K562 (cell line): ENCODE measurements at regions not wholly inside any gene's neighbourhood (a gene's known extent, or its start where the extent isn't known, plus 50 kb on each side); places are given as distances from the start of the nearest gene placed in this dataset.

Experiments used
- ATAC-seq: fragments of 200-7000 bp; cut with Tn5 transposase; 3 replicates; pipeline ENCODE4 v1.9.1; 2020; ENCODE audit warnings: moderate library complexity
- BruUV-seq: library from RNA; stranded (reverse); fragments of 400-500 nt; replicated peaks from 2 replicates; lab custom pipeline; 2021; lab: Mats Ljungman, UMichigan
- CTCF ChIA-PET: fragments of 300-600 bp; formaldehyde crosslinking; extraction: SDS; loops from one replicate; lab custom pipeline; 2021; ENCODE audit warnings: low intra/inter-chr PET ratio; lab: Yijun Ruan, JAX
- POLR2A ChIA-PET: fragments of 300-600, 350-650 bp; sonication (Branson Sonifier 250); formaldehyde crosslinking; extraction: SDS; loops from one replicate; lab custom pipeline; 2021; ENCODE audit warnings: antibody characterized with exemption, inconsistent platforms; lab: Yijun Ruan, JAX
- DNase-seq, 4 experiments: peaks; one replicate each; pipeline versions ENCODE4 v3.0.0 to v3.0.0-alpha.2; 2011 to 2018; ENCODE audit warnings: low spot score in 3 of 4, mixed read lengths in 3 of 4; ENCODE audit errors: extremely low read depth in 1 of 4
- FAIRE-seq: peaks from 2 replicates; lab custom pipeline; 2011; peaks lifted over from hg19 to GRCh38; lab: Jason Lieb, UNC
- H2AFZ ChIP-seq: 2 replicates; pipeline ENCODE4 v1.6.0; 2011; ENCODE audit warnings: low read depth, low read length, control low read depth, inconsistent platforms
- H3K27ac ChIP-seq: fragments of 200-600 bp; 3 replicates; pipeline ENCODE4 v1.8.0; 2011; ENCODE audit warnings: low read depth, mild to moderate bottlenecking, control low read depth, inconsistent platforms, low read length, moderate library complexity, mixed read lengths; ENCODE audit errors: extremely low read depth
- H3K27me3 ChIP-seq, 2 experiments: fragments of 300-600 bp in 1 of 2; 2 replicates in 1 of 2; 3 replicates in 1 of 2; pipeline versions ENCODE4 v1.6.0 to v1.8.0; 2011; ENCODE audit warnings: inconsistent platforms in 2 of 2, low read length in 2 of 2, mild to moderate bottlenecking in 1 of 2, mixed read lengths in 1 of 2, moderate library complexity in 1 of 2; ENCODE audit not compliant: control insufficient read depth in 2 of 2, insufficient read depth in 2 of 2
- H3K36me3 ChIP-seq: fragments of 300-600 bp; 3 replicates; pipeline ENCODE4 v1.8.0; 2011; ENCODE audit warnings: mild to moderate bottlenecking, low read length, inconsistent platforms; ENCODE audit not compliant: control insufficient read depth, insufficient read depth
- H3K4me1 ChIP-seq, 2 experiments: fragments of 200-600 bp in 1 of 2; replicated peaks in 1 of 2; 2 replicates in 1 of 2; 3 replicates in 1 of 2; pipeline versions ENCODE4 v1.5.1 to v1.8.0; 2011; ENCODE audit warnings: inconsistent platforms in 2 of 2, low read length in 2 of 2, mild to moderate bottlenecking in 1 of 2, mixed read lengths in 1 of 2, moderate library complexity in 1 of 2; ENCODE audit not compliant: control insufficient read depth in 2 of 2, insufficient read depth in 2 of 2
- H3K4me2 ChIP-seq: 2 replicates; pipeline ENCODE4 v1.6.1; 2011; ENCODE audit warnings: low read length, control low read depth, inconsistent platforms, mixed read lengths; ENCODE audit not compliant: insufficient read depth
- H3K4me3 ChIP-seq: fragments of 200-600 bp; sonication (generic), shearing (Covaris generic); 2 replicates; pipeline ENCODE4 v1.5.1; 2016; ENCODE audit warnings: control low read depth, inconsistent platforms
- H3K79me2 ChIP-seq: fragments of 200-600 bp; 3 replicates; pipeline ENCODE4 v1.8.0; 2011; ENCODE audit warnings: low read length, inconsistent platforms; ENCODE audit not compliant: control insufficient read depth, insufficient read depth
- H3K9ac ChIP-seq, 2 experiments: 2 replicates each; pipeline versions ENCODE4 v1.6.0 to v1.6.1; 2011; ENCODE audit warnings: low read depth in 2 of 2, low read length in 2 of 2, control low read depth in 1 of 2, inconsistent platforms in 1 of 2, mild to moderate bottlenecking in 1 of 2, mixed read lengths in 1 of 2; ENCODE audit not compliant: insufficient read depth in 1 of 2
- H3K9me1 ChIP-seq: one replicate; pipeline ENCODE4 v1.6.0; 2011; ENCODE audit warnings: inconsistent platforms, mild to moderate bottlenecking, low read length, moderate library complexity; ENCODE audit not compliant: control insufficient read depth, insufficient read depth
- H3K9me3 ChIP-seq: replicated peaks from 2 replicates; pipeline ENCODE4 v1.5.1; 2011; ENCODE audit warnings: low read depth, low read length, inconsistent platforms; ENCODE audit not compliant: control insufficient read depth, insufficient read depth
- H4K20me1 ChIP-seq: replicated peaks from 2 replicates; pipeline ENCODE4 v1.6.1; 2011; ENCODE audit warnings: low read length, inconsistent platforms, mixed read lengths; ENCODE audit not compliant: control insufficient read depth, insufficient read depth
- BRF2 ChIP-seq: IDR thresholded peaks from 3 replicates; pipeline ENCODE4 v1.6.1; 2011; ENCODE audit warnings: borderline replicate concordance, mild to moderate bottlenecking; ENCODE audit not compliant: insufficient read length, insufficient read depth
- CCAR2 ChIP-seq: fragments of 200-400 bp; formaldehyde crosslinking; IDR thresholded peaks from 2 replicates; pipeline ENCODE4 v1.6.1; 2017; ENCODE audit warnings: mild to moderate bottlenecking, low read depth, low read length
- ESRRB ChIP-seq: fragments of 250-450 bp; sonication (Bioruptor Pico); IDR thresholded peaks from 2 replicates; pipeline ENCODE4 v1.5.0; 2020; ENCODE audit warnings: mild to moderate bottlenecking, moderate library complexity, borderline replicate concordance
- IFI16 ChIP-seq: fragments of 250-450 bp; sonication (Bioruptor Pico); IDR thresholded peaks from 2 replicates; pipeline ENCODE4 v2.1.2; 2022; ENCODE audit warnings: mild to moderate bottlenecking, inconsistent platforms
- ILK ChIP-seq: fragments of 450-650 bp; IDR thresholded peaks from 2 replicates; pipeline ENCODE4 v1.6.1; 2016; ENCODE audit warnings: missing genetic modification characterization, low read depth, mild to moderate bottlenecking, missing compliant biosample characterization, moderate library complexity, borderline replicate concordance
- MXD1 ChIP-seq: fragments of 250-450 bp; sonication (Bioruptor Pico); IDR thresholded peaks from 2 replicates; pipeline ENCODE4 v1.8.0; 2021; ENCODE audit warnings: borderline replicate concordance, mild to moderate bottlenecking, moderate library complexity; ENCODE audit not compliant: poor library complexity, severe bottlenecking
- ZBTB11 ChIP-seq, 3 experiments: fragments of 200-800 bp in 1 of 3; fragments of 250-450 bp in 1 of 3; fragments of 450-650 bp in 1 of 3; sonication (Bioruptor Pico) in 1 of 3; sonication (Bioruptor generic) in 1 of 3; formaldehyde crosslinking in 1 of 3; IDR thresholded peaks; 2 replicates each; pipeline versions ENCODE4 v1.6.1 to v1.8.0; 2016 to 2022; ENCODE audit warnings: mild to moderate bottlenecking in 2 of 3, missing genetic modification characterization in 2 of 3, missing compliant biosample characterization in 1 of 3, moderate library complexity in 1 of 3
- ZNF124 ChIP-seq: sonication (generic); formaldehyde crosslinking; IDR thresholded peaks from 2 replicates; pipeline ENCODE4 v1.8.1; 2022; ENCODE audit warnings: missing genetic modification reagents
- WGBS: fragments of 100-300 bp; shearing (Covaris generic); methylation state at CpG from one replicate; pipeline ENCODE4 v1.1.6; 2016; ENCODE audit warnings: low coverage, mixed read lengths; ENCODE audit not compliant: insufficient coverage; ENCODE audit errors: missing lambda C conversion rate; 5-methylcytosine and 5-hydroxymethylcytosine counted together
- in situ Hi-C: fragments of 300-500 bp; cut with MboI; formaldehyde crosslinking; loops from 4 replicates; pipeline ENCODE4 v1.15.0; 2018; ENCODE audit warnings: inconsistent platforms, mixed read lengths
- intact Hi-C: fragments of 100-400 bp; cut with micrococcal nuclease; formaldehyde crosslinking; loops from 2 replicates; pipeline ENCODE4 v1.14.2; 2022

- no peak overlapping the region for H3K4me3 ChIP-seq
- H4K20me1 ChIP-seq = no peaks in the 10 kb centered on the region
- ChIA-PET POLR2A (interaction anchor here (0.7 kb wide), 1 partner anchor 303 kb away, joined by 3 read pairs; no protein-coding TSS in a partner anchor), CTCF (no interaction called here)
- ATAC-seq (no peak), DNase-seq (no peak), FAIRE-seq (no peak)
- H3K4me2 ChIP-seq = no peak overlapping the region
- H3K27me3 ChIP-seq = peaks cover 0 to 5% of the 10 kb centered on the region in 2 experiments; a peak in 1 of 5 replicates
- H3K9me1 ChIP-seq = no peaks in the 10 kb centered on the region
- H3K4me1 ChIP-seq = no peaks in the 10 kb centered on the region
- no TSS peak for BruUV-seq
- H3K36me3 ChIP-seq = no peaks in the 10 kb centered on the region
- no peaks in the 10 kb centered on the region for H3K79me2 ChIP-seq
- intact Hi-C loops = no loop called here
- TF ChIP-seq ILK (tag) (no peak), BRF2 (no peak)
- no peak overlapping the region for H2AFZ ChIP-seq
- in situ Hi-C loops = no loop called here
- H3K9me3 ChIP-seq = no peaks in the 10 kb centered on the region
- H3K27ac ChIP-seq = no peak overlapping the region
- H3K9ac ChIP-seq = no peak overlapping the region
- WGBS = 0% methylated on average over 2 of the region's 2 CpGs
Measured at GRCh38 chr12:25817166-25817565, 141.3 kb upstream of the RASSF8 start.

GRCh38 chr12:25818596-25819390, 139.7 kb upstream of the RASSF8 start:
- no peaks in the 10 kb centered on the region for H3K9me3 ChIP-seq
- H2AFZ ChIP-seq = no peak overlapping the region
- H3K9ac ChIP-seq = no peak overlapping the region
- no peak overlapping the region for H3K27ac ChIP-seq
- H3K4me3 ChIP-seq = no peak overlapping the region
- ChIA-PET CTCF (no interaction called here), POLR2A (no interaction called here)
- no peaks in the 10 kb centered on the region for H3K79me2 ChIP-seq
- H4K20me1 ChIP-seq = no peaks in the 10 kb centered on the region
- intact Hi-C loops = no loop called here
- no peaks in the 10 kb centered on the region for H3K36me3 ChIP-seq
- in situ Hi-C loops = no loop called here
- BruUV-seq = no TSS peak
- H3K9me1 ChIP-seq = no peaks in the 10 kb centered on the region
- no peak for ATAC-seq
- no peak for DNase-seq
- peaks cover 0 to 5% of the 10 kb centered on the region in 2 experiments; a peak in 1 of 5 replicates for H3K27me3 ChIP-seq
- no peaks in the 10 kb centered on the region for H3K4me1 ChIP-seq
- H3K4me2 ChIP-seq = no peak overlapping the region
- no peak for FAIRE-seq
- TF ChIP-seq MXD1 (CRISPR knock-in tag) = no peak
- TF ChIP-seq IFI16 (CRISPR knock-in tag) = no peak
- TF ChIP-seq ESRRB (CRISPR knock-in tag) = no peak
- no peak for TF ChIP-seq ZBTB11 (CRISPR knock-in tag; IDR thresholded peaks at IDR 0.05)
- no peak for TF ChIP-seq ZNF124 (CRISPR knock-in tag)
- TF ChIP-seq CCAR2 = no peak
